Common myeloid progenitor, CD34-positive (primary cell): ENCODE measurements at regions not wholly inside any gene's neighbourhood (a gene's known extent, or its start where the extent isn't known, plus 50 kb on each side); places are given as distances from the start of the nearest gene placed in this dataset.

ENCODE experiments used
- CTCF ChIA-PET: fragments of 350-600 bp; sonication (Branson Sonifier 250); formaldehyde crosslinking; loops from one replicate; lab custom pipeline; 2021; ENCODE audit warnings: antibody characterized with exemption; lab: Charles Lee
- POLR2A ChIA-PET: fragments of 350-600 bp; sonication (Branson Sonifier 250); formaldehyde crosslinking; loops from one replicate; lab custom pipeline; 2021; ENCODE audit warnings: antibody characterized with exemption; lab: Charles Lee
- DNase-seq, 3 donors: peaks; one replicate each; pipeline versions ENCODE4 v3.0.0 to v3.0.0-alpha.2; 2013
- H3K27ac ChIP-seq, 2 experiments: 1 replicate in 1 of 2; 2 replicates in 1 of 2; pipeline ENCODE4 v1.7.0; 2013; ENCODE audit warnings: inconsistent platforms in 2 of 2, low read length in 2 of 2, mild to moderate bottlenecking in 2 of 2, low read depth in 1 of 2, moderate library complexity in 1 of 2; ENCODE audit not compliant: severe bottlenecking in 2 of 2, insufficient read depth in 1 of 2, poor library complexity in 1 of 2
- H3K27me3 ChIP-seq, 5 experiments: replicated peaks in 2 of 5; 1 replicate in 3 of 5; 2 replicates in 2 of 5; pipeline versions ENCODE4 v1.6.1 to v1.7.0; 2013; ENCODE audit warnings: low read length in 4 of 5, mild to moderate bottlenecking in 2 of 5, moderate library complexity in 2 of 5, inconsistent platforms in 1 of 5; ENCODE audit not compliant: insufficient read depth in 5 of 5, control insufficient read depth in 4 of 5
- H3K36me3 ChIP-seq, 4 experiments: 1 replicate in 2 of 4; 2 replicates in 2 of 4; pipeline versions ENCODE4 v1.6.1 to v1.7.0; 2013; ENCODE audit warnings: low read length in 3 of 4, control low read depth in 1 of 4, mild to moderate bottlenecking in 1 of 4; ENCODE audit not compliant: control insufficient read depth in 4 of 4, insufficient read depth in 4 of 4
- H3K4me1 ChIP-seq, 4 experiments: 1 replicate in 3 of 4; 2 replicates in 1 of 4; pipeline versions ENCODE4 v1.6.1 to v1.7.1; 2013; ENCODE audit warnings: low read length in 3 of 4, mild to moderate bottlenecking in 3 of 4, control low read depth in 1 of 4, inconsistent platforms in 1 of 4, moderate library complexity in 1 of 4; ENCODE audit not compliant: control insufficient read depth in 4 of 4, insufficient read depth in 4 of 4; ENCODE audit errors: control extremely low read depth in 1 of 4
- H3K4me3 ChIP-seq, 7 experiments: 1 replicate in 4 of 7; 2 replicates in 3 of 7; pipeline versions ENCODE4 v1.5.1 to v1.7.0; 2013; ENCODE audit warnings: mild to moderate bottlenecking in 7 of 7, low read length in 6 of 7, moderate library complexity in 6 of 7, inconsistent platforms in 2 of 7, low read depth in 2 of 7, control low read depth in 1 of 7; ENCODE audit not compliant: insufficient read depth in 4 of 7, control insufficient read depth in 1 of 7; ENCODE audit errors: extremely low read depth in 1 of 7
- H3K9me3 ChIP-seq, 5 experiments: 1 replicate in 4 of 5; 2 replicates in 1 of 5; pipeline versions ENCODE4 v1.6.1 to v1.7.1; 2013; ENCODE audit warnings: low read length in 4 of 5, mild to moderate bottlenecking in 2 of 5, inconsistent platforms in 1 of 5, low read depth in 1 of 5, moderate library complexity in 1 of 5; ENCODE audit not compliant: control insufficient read depth in 4 of 5, insufficient read depth in 2 of 5; ENCODE audit errors: control extremely low read depth in 1 of 5
- WGBS: methylation state at CpG from one replicate; pipeline ENCODE4 v1.1.5; 2013; ENCODE audit not compliant: insufficient coverage; 5-methylcytosine and 5-hydroxymethylcytosine counted together

DNA sequence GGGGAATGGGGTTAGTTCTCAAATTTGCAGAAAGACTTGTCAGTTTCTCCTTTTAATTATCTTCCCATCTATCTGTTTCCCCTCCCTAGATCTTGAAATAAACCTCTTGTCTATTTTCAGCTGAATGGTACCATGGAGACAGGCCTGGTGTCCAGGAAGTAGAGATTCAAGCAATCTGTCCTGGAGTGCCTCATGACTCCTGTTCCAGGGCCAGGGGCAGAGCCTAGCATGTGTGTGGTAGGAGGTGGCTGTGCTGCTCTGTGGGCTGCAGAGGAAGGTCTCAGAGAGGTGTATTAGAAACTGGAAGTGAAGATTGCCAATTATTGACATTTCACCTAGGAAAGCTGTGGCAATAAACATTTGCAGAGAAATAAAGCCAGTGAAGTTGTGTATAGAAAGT, 175.8 kb upstream of the ATP10B start:
- no peaks in the 10 kb centered on the region for H3K4me1 ChIP-seq
- no peak for DNase-seq
- H3K9me3 ChIP-seq: no peaks in the 10 kb centered on the region
- CTCF ChIA-PET: no interaction called here
- no peak overlapping the region for H3K27ac ChIP-seq
- no peaks in the 10 kb centered on the region for H3K36me3 ChIP-seq
- no peaks in the 10 kb centered on the region for H3K27me3 ChIP-seq
- POLR2A ChIA-PET: no interaction called here
- H3K4me3 ChIP-seq: no peak overlapping the region

- 87% methylated on average over 3 of the region's 4 CpGs for WGBS
- ChIA-PET CTCF (no interaction called here), POLR2A (no interaction called here)
- H3K27ac ChIP-seq: no peak overlapping the region
- H3K4me3 ChIP-seq: no peak overlapping the region
- no peak for DNase-seq
- no peaks in the 10 kb centered on the region for H3K4me1 ChIP-seq
- no peaks in the 10 kb centered on the region for H3K27me3 ChIP-seq
- no peaks in the 10 kb centered on the region for H3K36me3 ChIP-seq
- no peaks in the 10 kb centered on the region for H3K9me3 ChIP-seq
Measured at GRCh38 chr5:161023551-161023950, 171.5 kb upstream of the ATP10B start.

GRCh38 chr5:161022151-161022550, 170.1 kb upstream of the ATP10B start:
- WGBS: no CpG with 5 or more reads among the region's 2 CpGs
- no peak overlapping the region for H3K27ac ChIP-seq
- POLR2A ChIA-PET: no interaction called here

DNA sequence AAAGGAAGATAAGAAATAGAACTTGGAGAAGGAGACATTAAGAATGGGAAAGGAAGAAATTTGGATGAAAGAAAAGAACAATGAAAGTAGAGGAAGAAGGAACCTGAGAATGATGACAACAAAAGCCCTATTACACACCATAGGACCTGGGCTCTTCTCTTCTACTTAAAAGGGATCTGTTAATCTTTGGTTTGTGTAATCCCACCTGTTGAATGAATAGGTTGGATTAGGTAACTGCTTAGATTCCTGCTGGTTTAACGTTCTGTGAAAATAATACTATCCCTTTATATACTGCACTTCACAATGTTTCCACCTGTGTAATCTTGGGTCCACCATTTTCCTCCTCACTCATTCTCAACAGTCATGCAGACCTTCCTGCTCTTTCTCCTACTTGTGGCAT, 157.8 kb upstream of the ATP10B start:
- Histone ChIP-seq H3K36me3 (no peaks in the 10 kb centered on the region), H3K4me3 (no peak overlapping the region), H3K9me3 (peaks cover 0 to 7% (median 3%) of the 10 kb centered on the region in 5 experiments), H3K4me1 (no peaks in the 10 kb centered on the region), H3K27ac (no peak overlapping the region), H3K27me3 (no peaks in the 10 kb centered on the region)
- POLR2A ChIA-PET: no interaction called here
- CTCF ChIA-PET: no interaction called here
- 83% methylated on average over 1 of the region's 1 CpG for WGBS
- no peak for DNase-seq

More at GRCh38 chr5:161022151-161022550, 170.1 kb upstream of the ATP10B start:
- DNase-seq: no peak
- no peaks in the 10 kb centered on the region for H3K9me3 ChIP-seq
- H3K36me3 ChIP-seq: no peaks in the 10 kb centered on the region
- H3K27me3 ChIP-seq: no peaks in the 10 kb centered on the region
- CTCF ChIA-PET: no interaction called here
- H3K4me3 ChIP-seq: no peak overlapping the region
- H3K4me1 ChIP-seq: no peaks in the 10 kb centered on the region

- no peaks in the 10 kb centered on the region for H3K27me3 ChIP-seq
- H3K9me3 ChIP-seq: peaks cover 0 to 10% (median 3%) of the 10 kb centered on the region in 5 experiments
- H3K36me3 ChIP-seq: no peaks in the 10 kb centered on the region
- DNase-seq: no peak
- WGBS: 36% methylated on average over 2 of the region's 2 CpGs
- POLR2A ChIA-PET: no interaction called here
- H3K4me3 ChIP-seq: no peak overlapping the region
- no peaks in the 10 kb centered on the region for H3K4me1 ChIP-seq
- H3K27ac ChIP-seq: no peak overlapping the region
- CTCF ChIA-PET: no interaction called here
Measured at GRCh38 chr5:161009194-161009593, 157.2 kb upstream of the ATP10B start.

- no peak for DNase-seq
- peaks cover 0 to 11% (median 3%) of the 10 kb centered on the region in 5 experiments for H3K9me3 ChIP-seq
- H3K36me3 ChIP-seq: no peaks in the 10 kb centered on the region
- H3K4me3 ChIP-seq: no peak overlapping the region
- H3K27me3 ChIP-seq: no peaks in the 10 kb centered on the region
- ChIA-PET CTCF (no interaction called here), POLR2A (no interaction called here)
- no peak overlapping the region for H3K27ac ChIP-seq
- no peaks in the 10 kb centered on the region for H3K4me1 ChIP-seq
- WGBS: 82% methylated on average over 2 of the region's 2 CpGs
Measured at GRCh38 chr5:161007879-161008278, 155.9 kb upstream of the ATP10B start.

- no peaks in the 10 kb centered on the region for H3K36me3 ChIP-seq
- H3K4me3 ChIP-seq: no peak overlapping the region
- CTCF ChIA-PET: no interaction called here
- WGBS: 100% methylated on average over 1 of the region's 1 CpG
- peaks cover 0 to 11% (median 3%) of the 10 kb centered on the region in 5 experiments for H3K9me3 ChIP-seq
- no peak for DNase-seq
- H3K27me3 ChIP-seq: no peaks in the 10 kb centered on the region
- no peak overlapping the region for H3K27ac ChIP-seq
- POLR2A ChIA-PET: no interaction called here
- no peaks in the 10 kb centered on the region for H3K4me1 ChIP-seq
Measured at GRCh38 chr5:161002571-161003074, 150.6 kb upstream of the ATP10B start.
